GM23248 (cell line): ENCODE measurements at regions not wholly inside any gene's neighbourhood (a gene's known extent, or its start where the extent isn't known, plus 50 kb on each side); places are given as distances from the start of the nearest gene placed in this dataset.

Experiments used
- DNase-seq: peaks from one replicate; pipeline ENCODE4 v3.0.0-alpha.2; 2015
- H2AFZ ChIP-seq: fragments of 200-600 bp; sonication (generic); 2 replicates; pipeline ENCODE4 v1.6.1; 2016; ENCODE audit warnings: antibody characterized with exemption
- H3F3A ChIP-seq: fragments of 200-600 bp; sonication (generic); 2 replicates; pipeline ENCODE4 v1.6.1; 2016; ENCODE audit warnings: mild to moderate bottlenecking, antibody characterized with exemption, mixed run types; ENCODE audit not compliant: insufficient read depth
- H3K27ac ChIP-seq: fragments of 200-600 bp; sonication (generic); 2 replicates; pipeline ENCODE4 v1.5.1; 2016; ENCODE audit warnings: mild to moderate bottlenecking
- H3K27me3 ChIP-seq: fragments of 200-600 bp; sonication (generic); replicated peaks from 2 replicates; pipeline ENCODE4 v1.6.1; 2016; ENCODE audit warnings: mild to moderate bottlenecking; ENCODE audit not compliant: insufficient read depth
- H3K36me3 ChIP-seq: fragments of 200-600 bp; sonication (generic); 2 replicates; pipeline ENCODE4 v1.6.1; 2016; ENCODE audit warnings: low read depth, mild to moderate bottlenecking
- H3K4me1 ChIP-seq: fragments of 200-600 bp; sonication (generic); 2 replicates; pipeline ENCODE4 v1.6.1; 2016; ENCODE audit warnings: mild to moderate bottlenecking; ENCODE audit not compliant: insufficient read depth
- H3K4me2 ChIP-seq: fragments of 200-600 bp; sonication (generic); one replicate; pipeline ENCODE4 v1.6.1; 2016; ENCODE audit warnings: mild to moderate bottlenecking; ENCODE audit not compliant: unreplicated experiment
- H3K4me3 ChIP-seq: fragments of 200-600 bp; sonication (generic); 2 replicates; pipeline ENCODE4 v1.5.1; 2016; ENCODE audit warnings: mild to moderate bottlenecking
- H3K79me2 ChIP-seq: fragments of 200-600 bp; sonication (generic); 2 replicates; pipeline ENCODE4 v1.6.1; 2016; ENCODE audit warnings: mild to moderate bottlenecking; ENCODE audit not compliant: insufficient read depth
- H3K9ac ChIP-seq: fragments of 200-600 bp; sonication (generic); 2 replicates; pipeline ENCODE4 v1.6.1; 2016; ENCODE audit warnings: mild to moderate bottlenecking
- H3K9me2 ChIP-seq: fragments of 200-600 bp; sonication (generic); 2 replicates; pipeline ENCODE4 v1.6.1; 2016; ENCODE audit warnings: mixed run types, mild to moderate bottlenecking, moderate library complexity; ENCODE audit not compliant: insufficient read depth
- H3K9me3 ChIP-seq: fragments of 200-600 bp; sonication (generic); one replicate; pipeline ENCODE4 v1.6.1; 2017; ENCODE audit warnings: low read depth
- H4K20me1 ChIP-seq: fragments of 200-600 bp; sonication (generic); 2 replicates; pipeline ENCODE4 v1.6.0; 2016; ENCODE audit not compliant: insufficient read depth
- EZH2 ChIP-seq: fragments of 200-600 bp; sonication (generic); IDR thresholded peaks from 2 replicates; pipeline ENCODE4 v1.6.1; 2018; ENCODE audit warnings: antibody characterized with exemption, mild to moderate bottlenecking; ENCODE audit not compliant: insufficient read depth, poor library complexity, severe bottlenecking
- EZH2phosphoT487 ChIP-seq: fragments of 200-600 bp; sonication (generic); IDR thresholded peaks from 2 replicates; pipeline ENCODE4 v1.6.1; 2018; ENCODE audit warnings: antibody characterized with exemption, moderate library complexity, mild to moderate bottlenecking, low read depth; ENCODE audit not compliant: insufficient read depth
- WGBS, 2 experiments: methylation state at CpG; one replicate each; pipeline ENCODE4 v1.1.6; 2015 to 2017; ENCODE audit warnings: low lambda C conversion rate in 2 of 2, low coverage in 1 of 2; ENCODE audit errors: missing lambda C conversion rate in 2 of 2; 5-methylcytosine and 5-hydroxymethylcytosine counted together
- in situ Hi-C: fragments of 300-500 bp; cut with MboI; formaldehyde crosslinking; loops from 2 replicates; pipeline ENCODE4 v1.15.0; 2020

GRCh38 chr16:79282806-79283205, 317.7 kb downstream of the MAF start:
- Histone ChIP-seq H3K9me2 (no peaks in the 10 kb centered on the region), H2AFZ (no peak overlapping the region), H3K4me3 (no peak overlapping the region), H4K20me1 (no peaks in the 10 kb centered on the region), H3K27me3 (no peaks in the 10 kb centered on the region), H3K79me2 (no peaks in the 10 kb centered on the region), H3K9me3 (no peaks in the 10 kb centered on the region), H3K27ac (no peak overlapping the region), H3F3A (no peaks in the 10 kb centered on the region), H3K9ac (no peak overlapping the region), H3K4me1 (no peaks in the 10 kb centered on the region), H3K4me2 (no peak overlapping the region), H3K36me3 (no peaks in the 10 kb centered on the region)
- DNase-seq = no peak
- no peak for TF ChIP-seq EZH2phosphoT487
- TF ChIP-seq EZH2 = no peak
- in situ Hi-C loops = no loop called here
- WGBS, 2 experiments = 71 to 73% methylated on average over 2 of the region's 2 CpGs

- H3F3A ChIP-seq = no peaks in the 10 kb centered on the region
- TF ChIP-seq EZH2 (no peak), EZH2phosphoT487 (no peak)
- no peak overlapping the region for H3K9ac ChIP-seq
- no peak overlapping the region for H3K27ac ChIP-seq
- H3K9me2 ChIP-seq = no peaks in the 10 kb centered on the region
- no peak overlapping the region for H2AFZ ChIP-seq
- H4K20me1 ChIP-seq = no peaks in the 10 kb centered on the region
- no peaks in the 10 kb centered on the region for H3K79me2 ChIP-seq
- H3K36me3 ChIP-seq = no peaks in the 10 kb centered on the region
- no peak for DNase-seq
- WGBS, 2 experiments = 48 to 49% methylated on average over 11 of the region's 11 CpGs
- no peaks in the 10 kb centered on the region for H3K9me3 ChIP-seq
- in situ Hi-C loops = no loop called here
- H3K4me3 ChIP-seq = no peak overlapping the region
- no peak overlapping the region for H3K4me2 ChIP-seq
- no peaks in the 10 kb centered on the region for H3K27me3 ChIP-seq
- H3K4me1 ChIP-seq = no peaks in the 10 kb centered on the region
Measured at GRCh38 chr16:79278506-79278905, 322.0 kb downstream of the MAF start.

- no peaks in the 10 kb centered on the region for H3F3A ChIP-seq
- H3K4me3 ChIP-seq = no peak overlapping the region
- no peak overlapping the region for H2AFZ ChIP-seq
- H3K9me2 ChIP-seq = no peaks in the 10 kb centered on the region
- no peaks in the 10 kb centered on the region for H3K27me3 ChIP-seq
- no peaks in the 10 kb centered on the region for H3K4me1 ChIP-seq
- no peaks in the 10 kb centered on the region for H3K9me3 ChIP-seq
- 56 to 67% methylated on average over 6 of the region's 6 CpGs for WGBS, 2 experiments
- no peaks in the 10 kb centered on the region for H3K36me3 ChIP-seq
- H3K27ac ChIP-seq = no peak overlapping the region
- in situ Hi-C loops = no loop called here
- TF ChIP-seq EZH2phosphoT487 = no peak
- no peak for TF ChIP-seq EZH2
- no peak overlapping the region for H3K9ac ChIP-seq
- no peak overlapping the region for H3K4me2 ChIP-seq
- H4K20me1 ChIP-seq = no peaks in the 10 kb centered on the region
- no peaks in the 10 kb centered on the region for H3K79me2 ChIP-seq
- DNase-seq = no peak
Measured at GRCh38 chr16:79276501-79276900, 324.0 kb downstream of the MAF start.

- no peaks in the 10 kb centered on the region for H3K27me3 ChIP-seq
Measured at GRCh38 chr16:79274264-79274663, 326.3 kb downstream of the MAF start.

GRCh38 chr16:79272141-79272577, 328.4 kb downstream of the MAF start:
- Histone ChIP-seq H3K9ac (no peak overlapping the region), H4K20me1 (no peaks in the 10 kb centered on the region), H3K9me3 (no peaks in the 10 kb centered on the region), H3K79me2 (no peaks in the 10 kb centered on the region), H3K9me2 (no peaks in the 10 kb centered on the region), H3K4me1 (no peaks in the 10 kb centered on the region), H3K4me3 (no peak overlapping the region), H3K27ac (no peak overlapping the region), H3F3A (no peaks in the 10 kb centered on the region), H2AFZ (no peak overlapping the region), H3K36me3 (no peaks in the 10 kb centered on the region), H3K27me3 (no peaks in the 10 kb centered on the region), H3K4me2 (no peak overlapping the region)
- DNase-seq = no peak
- WGBS, 2 experiments = 69 to 74% methylated on average over 19 of the region's 19 CpGs
- TF ChIP-seq EZH2 = no peak
- TF ChIP-seq EZH2phosphoT487 = no peak
- in situ Hi-C loops = no loop called here

More at GRCh38 chr16:79274264-79274663, 326.3 kb downstream of the MAF start:
- WGBS, 2 experiments = 35 to 55% methylated on average over 4 of the region's 4 CpGs
- in situ Hi-C loops = no loop called here
- Histone ChIP-seq H3K27ac (no peak overlapping the region), H2AFZ (no peak overlapping the region), H3K9me3 (no peaks in the 10 kb centered on the region), H3K4me3 (no peak overlapping the region), H3K4me2 (no peak overlapping the region), H3K4me1 (no peaks in the 10 kb centered on the region), H3K9me2 (no peaks in the 10 kb centered on the region), H3K9ac (no peak overlapping the region), H3F3A (no peaks in the 10 kb centered on the region), H4K20me1 (no peaks in the 10 kb centered on the region), H3K79me2 (no peaks in the 10 kb centered on the region), H3K36me3 (no peaks in the 10 kb centered on the region)
- TF ChIP-seq EZH2phosphoT487 (no peak), EZH2 (no peak)
- no peak for DNase-seq
